Osteoblast (primary cell): ENCODE measurements at regions not wholly inside any gene's neighbourhood (a gene's known extent, or its start where the extent isn't known, plus 50 kb on each side); places are given as distances from the start of the nearest gene placed in this dataset.
A peak's percentile ranks its signal among the peaks of the same experiment; 100 is the strongest.

ENCODE experiments used
- DNase-seq: peaks from one replicate; pipeline ENCODE4 v3.0.0; 2011; ENCODE audit warnings: low spot score, mixed read lengths; ENCODE audit not compliant: insufficient read length; ENCODE audit errors: missing footprints
- H2AFZ ChIP-seq: 2 replicates; pipeline ENCODE4 v1.6.0; 2011; ENCODE audit warnings: mild to moderate bottlenecking, low read length
- H3K27ac ChIP-seq: 2 replicates; pipeline ENCODE4 v1.5.1; 2011; ENCODE audit warnings: mild to moderate bottlenecking, low read depth, low read length, moderate library complexity
- H3K27me3 ChIP-seq: 2 replicates; pipeline ENCODE4 v1.6.0; 2012; ENCODE audit warnings: mild to moderate bottlenecking, control low read depth, inconsistent platforms, low read length, moderate library complexity; ENCODE audit not compliant: insufficient read depth
- H3K36me3 ChIP-seq: 2 replicates; pipeline ENCODE4 v1.5.1; 2011; ENCODE audit warnings: mild to moderate bottlenecking, low read length, control low read depth, moderate library complexity; ENCODE audit not compliant: insufficient read depth
- H3K4me1 ChIP-seq: 2 replicates; pipeline ENCODE4 v1.5.1; 2011; ENCODE audit warnings: mild to moderate bottlenecking, low read length, control low read depth, moderate library complexity; ENCODE audit not compliant: insufficient read depth
- H3K4me2 ChIP-seq: 2 replicates; pipeline ENCODE4 v1.6.0; 2011; ENCODE audit warnings: mild to moderate bottlenecking, low read length; ENCODE audit not compliant: insufficient read depth
- H3K4me3 ChIP-seq: fragments of 200-600 bp; sonication (generic); 3 replicates; pipeline ENCODE4 v1.5.1; 2012; ENCODE audit warnings: mild to moderate bottlenecking, low read length, inconsistent platforms; ENCODE audit not compliant: insufficient read depth
- H3K79me2 ChIP-seq: 2 replicates; pipeline ENCODE4 v1.6.0; 2012; ENCODE audit warnings: mild to moderate bottlenecking, low read length, control low read depth, inconsistent platforms; ENCODE audit not compliant: insufficient read depth
- H3K9me3 ChIP-seq: 2 replicates; pipeline ENCODE4 v1.5.1; 2011; ENCODE audit warnings: low read depth, low read length, control low read depth
- H4K20me1 ChIP-seq: 2 replicates; pipeline ENCODE4 v1.6.0; 2012; ENCODE audit warnings: mild to moderate bottlenecking, low read length, control low read depth; ENCODE audit not compliant: insufficient read depth
- CTCF ChIP-seq: IDR thresholded peaks from 2 replicates; pipeline ENCODE4 v1.5.1; 2011; ENCODE audit warnings: mild to moderate bottlenecking, low read depth, low read length, moderate library complexity; ENCODE audit errors: extremely low read depth

GRCh38 chrX:26747877-26748276 is 531.9 kb downstream of the MAGEB5 start:
- H3K79me2 ChIP-seq = no peaks in the 10 kb centered on the region

GRCh38 chrX:26722666-26723428 is 506.9 kb downstream of the MAGEB5 start:
- no peaks in the 10 kb centered on the region for H3K27me3 ChIP-seq
- no peak overlapping the region for H3K27ac ChIP-seq
- H2AFZ ChIP-seq = no peak overlapping the region
- no peaks in the 10 kb centered on the region for H3K4me1 ChIP-seq
- no peaks in the 10 kb centered on the region for H3K36me3 ChIP-seq
- DNase-seq = peak; percentile 29
- no peak for TF ChIP-seq CTCF
- H3K9me3 ChIP-seq = peaks cover 3% of the 10 kb centered on the region
- no peak overlapping the region for H3K4me2 ChIP-seq
- no peak overlapping the region for H3K4me3 ChIP-seq
- no peaks in the 10 kb centered on the region for H4K20me1 ChIP-seq
- H3K79me2 ChIP-seq = no peaks in the 10 kb centered on the region

More at GRCh38 chrX:26747877-26748276, 531.9 kb downstream of the MAGEB5 start:
- no peaks in the 10 kb centered on the region for H3K36me3 ChIP-seq
- no peak overlapping the region for H3K4me3 ChIP-seq
- TF ChIP-seq CTCF = no peak
- H3K4me2 ChIP-seq = no peak overlapping the region
- no peak overlapping the region for H2AFZ ChIP-seq
- H3K27me3 ChIP-seq = no peaks in the 10 kb centered on the region
- H3K4me1 ChIP-seq = no peaks in the 10 kb centered on the region
- no peak for DNase-seq
- no peak overlapping the region for H3K27ac ChIP-seq
- H4K20me1 ChIP-seq = no peaks in the 10 kb centered on the region
- H3K9me3 ChIP-seq = no peaks in the 10 kb centered on the region

- Histone ChIP-seq H3K27ac (no peak overlapping the region), H3K36me3 (no peaks in the 10 kb centered on the region), H4K20me1 (no peaks in the 10 kb centered on the region), H3K4me3 (no peak overlapping the region), H3K79me2 (no peaks in the 10 kb centered on the region), H3K27me3 (no peaks in the 10 kb centered on the region), H2AFZ (no peak overlapping the region), H3K9me3 (no peaks in the 10 kb centered on the region), H3K4me1 (no peaks in the 10 kb centered on the region), H3K4me2 (no peak overlapping the region)
- DNase-seq = no peak
- no peak for TF ChIP-seq CTCF
Observed at GRCh38 chrX:26672571-26672970, 456.6 kb downstream of the MAGEB5 start.

GRCh38 chrX:26670521-26670920 is 454.6 kb downstream of the MAGEB5 start:
- Histone ChIP-seq H3K9me3 (no peaks in the 10 kb centered on the region), H3K36me3 (no peaks in the 10 kb centered on the region), H3K4me2 (no peak overlapping the region), H3K27ac (no peak overlapping the region), H3K4me1 (no peaks in the 10 kb centered on the region), H2AFZ (no peak overlapping the region), H3K4me3 (no peak overlapping the region), H3K79me2 (no peaks in the 10 kb centered on the region), H4K20me1 (no peaks in the 10 kb centered on the region), H3K27me3 (no peaks in the 10 kb centered on the region)
- no peak for DNase-seq
- TF ChIP-seq CTCF = no peak
